ENCODE measurements at regions not wholly inside any gene's neighbourhood (a gene's known extent, or its start where the extent isn't known, plus 50 kb on each side); places are given as distances from the start of the nearest gene placed in this dataset.

DNA sequence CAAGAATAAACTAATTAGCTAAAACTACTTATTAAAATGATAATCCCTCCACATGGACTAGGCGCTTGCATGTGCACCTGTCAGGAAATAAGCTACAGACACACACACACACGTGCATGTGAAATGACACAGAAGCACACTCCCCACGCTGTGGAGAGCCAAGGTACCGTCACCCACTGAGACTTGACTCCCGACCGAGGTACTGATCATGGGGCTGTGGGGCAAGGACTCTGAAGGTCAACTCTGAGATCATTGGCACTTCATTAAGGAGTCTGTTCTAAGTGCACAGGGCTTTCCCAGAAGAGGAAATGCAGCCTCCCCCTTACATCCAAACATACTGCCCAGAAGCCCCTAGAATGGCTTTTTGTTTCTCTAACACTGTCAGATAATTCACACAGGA, 264.4 kb upstream of the WWC1 start:
- Mint-ChIP-seq H3K4me1 (ENCODE audit: low read depth) (no peaks in the 10 kb centered on the region), H3K27ac (no peak overlapping the region), H3K4me3 (no peak overlapping the region), H3K9me3 (peaks cover 8% of the 10 kb centered on the region), H3K27me3 (no peaks in the 10 kb centered on the region), H3K36me3 (ENCODE audit: low read depth) (no peaks in the 10 kb centered on the region)

DNA sequence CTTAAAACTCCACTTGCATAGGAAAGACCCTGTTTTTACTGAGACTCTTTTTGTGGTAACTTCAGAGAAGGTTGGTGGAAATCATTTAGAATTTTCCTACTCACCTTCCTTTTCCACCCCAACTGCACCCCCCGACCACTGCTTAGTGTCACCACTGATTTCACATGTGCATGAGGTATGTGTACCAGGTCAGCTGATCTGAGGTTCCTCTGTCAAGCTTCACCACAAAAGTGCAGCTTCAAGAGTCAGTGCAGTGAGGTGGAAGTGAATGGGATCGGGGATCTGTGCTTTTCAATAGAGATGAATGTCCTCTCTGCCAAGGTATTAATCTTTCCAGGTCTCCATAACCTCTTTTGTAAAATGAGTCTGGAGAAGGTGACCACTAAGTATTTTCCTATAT, 260.5 kb upstream of the WWC1 start:
- no peak overlapping the region for H3K27ac Mint-ChIP-seq
- H3K36me3 Mint-ChIP-seq (ENCODE audit: low read depth): no peaks in the 10 kb centered on the region
- no peaks in the 10 kb centered on the region for H3K4me1 Mint-ChIP-seq (ENCODE audit: low read depth)
- H3K4me3 Mint-ChIP-seq: no peak overlapping the region
- H3K9me3 Mint-ChIP-seq: peaks cover 8% of the 10 kb centered on the region
- H3K27me3 Mint-ChIP-seq: no peaks in the 10 kb centered on the region

DNA sequence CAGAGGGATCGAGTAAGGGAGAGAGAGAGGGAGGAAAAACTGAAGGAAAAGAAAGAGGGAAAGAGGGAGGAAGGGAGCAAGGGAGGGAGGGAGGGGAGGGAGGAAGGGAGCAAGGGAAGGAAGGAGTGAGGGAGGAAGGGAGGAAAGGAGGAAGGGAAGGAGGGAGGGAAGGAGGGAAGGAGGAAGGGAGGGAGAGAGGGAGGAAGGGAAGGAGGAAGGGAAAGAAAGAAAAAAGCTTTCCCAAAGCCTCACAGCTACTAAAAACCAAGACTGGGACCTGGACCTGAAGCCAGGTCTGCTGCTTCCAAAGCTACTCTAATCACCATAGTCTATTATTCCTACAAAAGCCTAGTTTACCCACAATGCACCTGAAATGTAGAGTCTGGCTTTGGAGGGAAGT, 259.8 kb upstream of the WWC1 start:
- Mint-ChIP-seq H3K27ac (no peak overlapping the region), H3K9me3 (peaks cover 8% of the 10 kb centered on the region), H3K36me3 (ENCODE audit: low read depth) (no peaks in the 10 kb centered on the region), H3K4me1 (ENCODE audit: low read depth) (no peaks in the 10 kb centered on the region), H3K27me3 (no peaks in the 10 kb centered on the region), H3K4me3 (no peak overlapping the region)

DNA sequence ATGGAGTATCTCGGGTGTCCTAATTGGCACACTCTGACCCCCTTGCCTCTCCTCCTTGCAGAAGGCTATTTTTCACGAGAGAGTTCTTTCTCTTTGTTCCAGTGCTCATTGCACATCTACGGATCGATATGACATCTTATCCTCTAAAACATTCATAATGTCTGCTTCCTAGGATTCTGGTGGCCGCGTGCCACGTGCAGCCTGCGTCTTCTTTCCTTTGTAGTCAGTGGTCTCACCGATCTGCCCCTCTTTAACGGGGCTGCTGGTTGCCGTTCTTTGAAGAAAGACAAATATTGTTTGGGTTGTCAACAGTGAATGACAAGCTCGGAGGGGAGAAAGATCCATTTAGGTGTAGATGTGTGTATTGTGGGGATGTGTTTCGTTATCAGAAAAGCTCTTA, 252.4 kb upstream of the WWC1 start:
- Mint-ChIP-seq H3K9me3 (no peaks in the 10 kb centered on the region), H3K27ac (no peak overlapping the region), H3K27me3 (peaks cover 3% of the 10 kb centered on the region), H3K4me3 (no peak overlapping the region), H3K36me3 (ENCODE audit: low read depth) (no peaks in the 10 kb centered on the region), H3K4me1 (ENCODE audit: low read depth) (no peaks in the 10 kb centered on the region)

GRCh38 chr5:168039566-168040248, 251.7 kb upstream of the WWC1 start:
- H3K9me3 Mint-ChIP-seq: no peaks in the 10 kb centered on the region
- no peaks in the 10 kb centered on the region for H3K4me1 Mint-ChIP-seq (ENCODE audit: low read depth)
- H3K27ac Mint-ChIP-seq: no peak overlapping the region
- H3K4me3 Mint-ChIP-seq: no peak overlapping the region
- no peaks in the 10 kb centered on the region for H3K36me3 Mint-ChIP-seq (ENCODE audit: low read depth)
- H3K27me3 Mint-ChIP-seq: peaks cover 3% of the 10 kb centered on the region

DNA sequence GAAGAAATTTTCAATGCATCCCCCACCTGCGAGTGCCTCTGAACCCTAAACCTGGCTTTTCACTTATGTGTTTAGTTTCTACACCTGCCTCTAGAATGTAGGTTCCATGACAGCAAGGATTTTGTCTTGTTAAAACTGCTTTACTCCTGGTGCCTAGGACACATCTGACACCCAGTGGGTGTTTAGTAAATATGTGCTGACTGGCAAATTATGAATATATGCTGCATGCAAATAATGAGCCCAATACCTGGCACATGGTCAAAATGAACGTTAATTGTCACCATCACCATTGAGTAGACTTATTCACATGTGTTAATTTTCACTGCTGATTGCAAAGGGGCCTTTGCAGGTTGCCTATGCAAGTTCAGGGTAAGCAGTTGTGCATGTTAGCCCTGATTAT, 249.9 kb upstream of the WWC1 start:
- Mint-ChIP-seq H3K9me3 (no peaks in the 10 kb centered on the region), H3K4me1 (ENCODE audit: low read depth) (no peaks in the 10 kb centered on the region), H3K4me3 (no peak overlapping the region), H3K27me3 (peaks cover 3% of the 10 kb centered on the region), H3K36me3 (ENCODE audit: low read depth) (no peaks in the 10 kb centered on the region), H3K27ac (no peak overlapping the region)

- H3K27me3 Mint-ChIP-seq: peaks cover 3% of the 10 kb centered on the region
- H3K4me1 Mint-ChIP-seq (ENCODE audit: low read depth): no peaks in the 10 kb centered on the region
- no peaks in the 10 kb centered on the region for H3K9me3 Mint-ChIP-seq
- H3K4me3 Mint-ChIP-seq: no peak overlapping the region
- H3K36me3 Mint-ChIP-seq (ENCODE audit: low read depth): no peaks in the 10 kb centered on the region
- H3K27ac Mint-ChIP-seq: no peak overlapping the region
These were observed 249.0 kb upstream of the WWC1 start for GRCh38 chr5:168042284-168043068.

DNA sequence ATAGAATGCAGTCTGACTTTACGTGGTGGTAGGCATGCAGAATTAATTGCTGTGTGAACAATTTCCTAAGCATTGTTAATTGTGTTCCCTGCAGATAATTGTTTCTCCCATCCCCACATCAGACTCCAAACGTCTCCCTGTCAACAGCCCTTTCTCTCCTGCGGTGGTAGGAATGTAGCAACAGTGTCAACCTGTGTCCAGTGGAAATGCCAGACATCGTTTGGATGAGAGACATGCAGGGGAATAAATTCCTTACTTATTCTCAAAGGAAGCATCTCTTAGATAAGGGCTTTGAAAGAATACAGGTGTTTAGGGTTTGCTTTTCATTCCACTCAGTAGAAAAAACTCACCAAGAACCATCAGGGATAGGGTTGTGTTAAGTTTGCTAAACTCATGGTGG, 245.3 kb upstream of the WWC1 start:
- Mint-ChIP-seq H3K27me3 (peaks cover 6% of the 10 kb centered on the region), H3K27ac (no peak overlapping the region), H3K4me3 (no peak overlapping the region)

DNA sequence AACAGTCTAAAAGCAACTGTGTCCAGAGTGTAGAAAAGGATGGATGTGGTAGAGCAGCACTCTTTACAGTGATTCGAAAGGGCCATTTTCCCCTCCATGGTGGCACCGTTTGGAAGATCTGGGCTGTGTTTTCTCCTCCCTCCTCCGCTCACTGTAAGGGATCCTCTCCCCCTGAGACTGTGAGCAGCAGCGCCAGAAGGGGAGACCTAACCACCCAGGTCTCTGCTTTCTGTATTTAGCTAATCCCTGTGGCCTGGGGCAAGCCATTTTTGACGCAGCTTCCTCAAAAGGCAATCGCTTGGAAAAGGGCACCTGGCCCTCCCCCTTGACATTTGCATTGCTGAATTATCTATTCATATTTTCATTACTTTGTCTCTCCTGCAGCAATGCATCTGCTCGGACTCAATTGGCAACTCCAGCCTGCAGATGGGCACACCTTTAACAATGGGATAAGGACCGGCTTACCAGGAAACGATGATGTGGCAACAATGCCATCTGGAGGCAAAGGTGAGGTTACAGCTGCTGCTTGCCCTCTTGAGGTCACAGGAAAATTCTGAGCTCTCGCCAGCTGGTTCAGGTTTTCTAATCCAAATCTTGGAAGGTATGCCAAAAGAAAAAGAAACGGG, 244.3 kb upstream of the WWC1 start:
- H3K4me1 Mint-ChIP-seq (ENCODE audit: low read depth): no peaks in the 10 kb centered on the region
- peaks cover 3% of the 10 kb centered on the region for H3K27me3 Mint-ChIP-seq
- H3K27ac Mint-ChIP-seq: no peak overlapping the region
- H3K4me3 Mint-ChIP-seq: no peak overlapping the region
- H3K36me3 Mint-ChIP-seq (ENCODE audit: low read depth): no peaks in the 10 kb centered on the region
- H3K9me3 Mint-ChIP-seq: no peaks in the 10 kb centered on the region

More for the DNA sequence above, 245.3 kb upstream of the WWC1 start:
- H3K9me3 Mint-ChIP-seq: no peaks in the 10 kb centered on the region
- no peaks in the 10 kb centered on the region for H3K36me3 Mint-ChIP-seq (ENCODE audit: low read depth)
- no peaks in the 10 kb centered on the region for H3K4me1 Mint-ChIP-seq (ENCODE audit: low read depth)

DNA sequence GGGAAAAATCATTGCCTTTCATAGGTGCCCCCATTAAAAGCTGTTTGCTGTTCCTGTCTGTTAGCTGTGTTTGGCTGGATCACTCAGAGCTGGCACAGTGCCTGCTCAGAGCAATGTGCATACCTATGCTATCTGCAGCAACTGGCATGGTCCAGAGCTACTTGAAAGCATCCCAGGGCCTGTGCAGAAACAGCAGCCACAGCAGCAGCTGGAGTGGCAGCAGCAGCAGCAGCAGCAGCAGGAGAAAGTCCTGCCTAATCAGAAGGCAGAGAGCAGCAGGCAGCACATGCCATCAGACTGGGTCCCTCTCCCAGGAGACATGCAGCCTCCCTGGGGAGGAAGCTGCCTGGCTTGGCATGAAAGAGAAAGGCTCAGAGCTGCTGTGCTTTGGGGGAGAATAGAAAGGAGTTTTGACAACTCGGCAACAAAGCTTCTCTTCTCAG, 243.8 kb upstream of the WWC1 start:
- Mint-ChIP-seq H3K27ac (no peak overlapping the region), H3K36me3 (ENCODE audit: low read depth) (no peaks in the 10 kb centered on the region), H3K27me3 (peaks cover 3% of the 10 kb centered on the region), H3K4me1 (ENCODE audit: low read depth) (no peaks in the 10 kb centered on the region), H3K9me3 (no peaks in the 10 kb centered on the region), H3K4me3 (no peak overlapping the region)

DNA sequence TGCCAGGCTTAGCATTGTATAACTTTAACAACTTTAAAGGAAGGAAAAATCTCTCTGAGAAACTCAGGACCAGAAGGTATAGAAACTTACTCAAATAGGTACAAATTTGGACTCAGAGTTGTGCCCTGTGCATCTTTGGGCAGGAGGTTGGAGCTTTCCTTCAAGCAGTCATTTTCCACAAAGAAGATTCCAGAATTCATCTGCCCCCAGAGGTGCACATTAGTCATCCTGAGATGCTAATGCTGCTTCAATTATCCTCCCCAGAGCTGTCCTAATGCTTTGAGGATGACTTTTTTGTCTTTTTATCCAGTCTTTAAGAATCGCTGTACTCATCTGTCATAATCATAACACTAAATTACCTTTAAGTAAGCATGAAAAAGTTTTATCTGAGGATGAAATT, 243.0 kb upstream of the WWC1 start:
- H3K27me3 Mint-ChIP-seq: peaks cover 3% of the 10 kb centered on the region
- H3K4me3 Mint-ChIP-seq: no peak overlapping the region
- H3K4me1 Mint-ChIP-seq (ENCODE audit: low read depth): no peaks in the 10 kb centered on the region
- no peak overlapping the region for H3K27ac Mint-ChIP-seq
- H3K9me3 Mint-ChIP-seq: no peaks in the 10 kb centered on the region
- H3K36me3 Mint-ChIP-seq (ENCODE audit: low read depth): no peaks in the 10 kb centered on the region

- H3K4me3 Mint-ChIP-seq: no peak overlapping the region
- peaks cover 3% of the 10 kb centered on the region for H3K27me3 Mint-ChIP-seq
- no peak overlapping the region for H3K27ac Mint-ChIP-seq
- H3K36me3 Mint-ChIP-seq (ENCODE audit: low read depth): no peaks in the 10 kb centered on the region
- H3K9me3 Mint-ChIP-seq: peaks cover 5% of the 10 kb centered on the region
- H3K4me1 Mint-ChIP-seq (ENCODE audit: low read depth): no peaks in the 10 kb centered on the region
These were observed 238.8 kb upstream of the WWC1 start for GRCh38 chr5:168052686-168053085.

- H3K4me1 Mint-ChIP-seq (ENCODE audit: low read depth): no peaks in the 10 kb centered on the region
- H3K4me3 Mint-ChIP-seq: no peak overlapping the region
- no peak overlapping the region for H3K27ac Mint-ChIP-seq
- peaks cover 8% of the 10 kb centered on the region for H3K9me3 Mint-ChIP-seq
- H3K36me3 Mint-ChIP-seq (ENCODE audit: low read depth): no peaks in the 10 kb centered on the region
- H3K27me3 Mint-ChIP-seq: peaks cover 3% of the 10 kb centered on the region
These were observed 237.4 kb upstream of the WWC1 start for GRCh38 chr5:168054091-168054490.

GRCh38 chr5:168055141-168055683, 236.2 kb upstream of the WWC1 start:
- H3K36me3 Mint-ChIP-seq (ENCODE audit: low read depth): no peaks in the 10 kb centered on the region
- H3K27ac Mint-ChIP-seq: no peak overlapping the region
- peaks cover 3% of the 10 kb centered on the region for H3K27me3 Mint-ChIP-seq
- H3K4me3 Mint-ChIP-seq: no peak overlapping the region
- H3K4me1 Mint-ChIP-seq (ENCODE audit: low read depth): no peaks in the 10 kb centered on the region
- peaks cover 8% of the 10 kb centered on the region for H3K9me3 Mint-ChIP-seq

DNA sequence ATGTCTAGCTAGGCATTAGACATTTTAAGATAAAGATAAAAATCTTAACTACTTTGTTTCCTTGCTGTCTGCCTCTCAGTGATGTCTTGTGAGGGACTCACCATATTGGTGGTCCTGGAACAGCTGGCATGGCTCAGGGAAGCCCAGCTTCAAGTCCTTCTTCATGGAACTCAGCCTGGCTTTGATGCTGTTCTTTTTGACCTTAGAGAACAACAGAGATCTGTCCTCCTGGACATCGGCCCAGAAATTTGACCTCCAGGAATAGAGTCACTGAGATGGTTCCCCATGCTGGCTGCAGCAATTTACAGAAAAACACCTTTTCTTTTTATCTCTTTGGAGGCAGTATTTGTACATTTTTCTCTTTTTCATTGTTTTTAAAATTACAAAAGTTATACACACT, 235.5 kb upstream of the WWC1 start:
- Mint-ChIP-seq H3K4me3 (no peak overlapping the region), H3K9me3 (peaks cover 8% of the 10 kb centered on the region), H3K27ac (no peak overlapping the region), H3K4me1 (ENCODE audit: low read depth) (no peaks in the 10 kb centered on the region), H3K36me3 (ENCODE audit: low read depth) (no peaks in the 10 kb centered on the region), H3K27me3 (peaks cover under 1% of the 10 kb centered on the region)
